Stomach (tissue), 8 donors: ENCODE measurements at regions not wholly inside any gene's neighbourhood (a gene's known extent, or its start where the extent isn't known, plus 50 kb on each side); places are given as distances from the start of the nearest gene placed in this dataset.

Experiments
- DNase-seq, 2 donors: peaks; one replicate each; pipeline versions ENCODE4 v3.0.0 to v3.0.0-alpha.2; 2013 to 2019
- H3K27ac ChIP-seq, 5 donors: fragments of 200-600 bp in 4 of 5; sonication (generic) in 4 of 5; one replicate each; pipeline ENCODE4 v1.5.1; 2013 to 2019; ENCODE audit warnings: mild to moderate bottlenecking in 1 of 5, moderate library complexity in 1 of 5
- H3K27me3 ChIP-seq, 3 donors: fragments of 200-600 bp; sonication (generic); one replicate each; pipeline ENCODE4 v1.5.1; 2017 to 2019; ENCODE audit warnings: mixed run types in 1 of 3
- H3K36me3 ChIP-seq, 4 donors: fragments of 200-600 bp; sonication (generic); 1 replicate in 3 of 4; 2 replicates in 1 of 4; pipeline ENCODE4 v1.5.1; 2016 to 2019
- H3K4me1 ChIP-seq, 4 donors: fragments of 200-600 bp; sonication (generic); one replicate each; pipeline ENCODE4 v1.5.1; 2016 to 2019
- H3K4me3 ChIP-seq, 4 donors: fragments of 200-600 bp; sonication (generic) in 3 of 4; one replicate each; pipeline ENCODE4 v1.5.1; 2016 to 2019; ENCODE audit warnings: mild to moderate bottlenecking in 1 of 4
- H3K9me3 ChIP-seq, 4 donors: fragments of 200-600 bp; sonication (generic); one replicate each; pipeline ENCODE4 v1.5.1; 2016 to 2019
- CTCF ChIP-seq, 7 experiments: fragments of 450-650 bp in 4 of 7; fragments of 200-600 bp in 3 of 7; sonication (generic) in 3 of 7; IDR thresholded peaks; one replicate each; pipeline ENCODE4 v1.5.1; 2016 to 2019; ENCODE audit warnings: antibody characterized with exemption in 7 of 7, control low read depth in 2 of 7, mild to moderate bottlenecking in 1 of 7
- EP300 ChIP-seq: sonication (generic); formaldehyde crosslinking; IDR thresholded peaks from one replicate; pipeline ENCODE4 v1.6.1; 2017; ENCODE audit warnings: antibody characterized with exemption
- POLR2A ChIP-seq, 4 donors: fragments of 450-650 bp; IDR thresholded peaks; one replicate each; pipeline ENCODE4 v1.6.1; 2016; ENCODE audit warnings: antibody characterized with exemption in 4 of 4, control low read depth in 2 of 4, mild to moderate bottlenecking in 1 of 4, moderate library complexity in 1 of 4
- POLR2AphosphoS5 ChIP-seq, 3 donors: sonication (generic); formaldehyde crosslinking; IDR thresholded peaks; one replicate each; pipeline ENCODE4 v1.6.1; 2016; ENCODE audit warnings: antibody characterized with exemption in 3 of 3
- WGBS, 5 donors: extraction: QIAGEN DNeasy Blood & Tissue Kit in 3 of 5; methylation state at CpG; one replicate each; pipeline versions ENCODE4 v1.1.5 to v1.1.7; 2013 to 2018; 5-methylcytosine and 5-hydroxymethylcytosine counted together
- intact Hi-C: fragments of 100-400 bp; cut with DNase I; formaldehyde crosslinking; loops from one replicate; pipeline ENCODE4 v1.15.1; 2023; ENCODE audit warnings: low total_unique reads
- donor health status: healthy with polysubstance abuse.
- donor health status: Bipolar disorder and iron deficiency.
- donor health status: healthy.

- H3K36me3 ChIP-seq: no peaks in the 10 kb centered on the region
- 94 to 100% (median 97%) methylated on average over 2 of the region's 2 CpGs for WGBS, 5 donors
- intact Hi-C loops: no loop called here
- H3K27me3 ChIP-seq: no peaks in the 10 kb centered on the region
- no peaks in the 10 kb centered on the region for H3K4me1 ChIP-seq
- no peaks in the 10 kb centered on the region for H3K9me3 ChIP-seq
- DNase-seq: no peak
- H3K4me3 ChIP-seq: no peak overlapping the region
- no peak overlapping the region for H3K27ac ChIP-seq
- TF ChIP-seq EP300 (no peak), POLR2A (IDR thresholded peaks at IDR 0.05) (no peak), POLR2AphosphoS5 (IDR thresholded peaks at IDR 0.05) (no peak), CTCF (IDR thresholded peaks at IDR 0.05) (no peak)
Measured at GRCh38 chr10:60613434-60613833, 164.8 kb upstream of the CDK1 start.

DNA sequence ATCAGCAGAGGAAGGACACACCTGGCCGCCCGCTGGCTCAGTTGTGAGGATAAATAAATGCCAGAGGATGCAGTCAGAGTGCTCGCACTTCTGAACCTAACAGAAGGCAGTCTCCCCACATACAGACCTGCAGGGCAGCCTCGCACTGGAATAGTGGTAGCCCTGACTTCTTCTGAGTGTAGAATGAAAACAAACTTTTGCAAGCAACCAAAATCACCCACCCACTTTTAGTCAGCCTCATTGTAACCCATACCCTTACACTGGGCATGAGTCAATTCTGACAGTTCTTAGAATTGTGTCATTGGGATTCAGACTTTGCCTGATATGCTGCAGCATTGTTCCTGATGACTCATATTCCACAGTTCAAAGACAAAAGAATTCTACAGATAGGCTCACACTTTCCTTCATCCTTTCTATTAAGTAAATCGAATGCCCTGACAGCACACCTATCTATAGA is 167.0 kb upstream of the CDK1 start:
- Histone ChIP-seq H3K27me3 (no peaks in the 10 kb centered on the region), H3K9me3 (no peaks in the 10 kb centered on the region), H3K4me1 (no peaks in the 10 kb centered on the region), H3K4me3 (no peak overlapping the region), H3K27ac (no peak overlapping the region), H3K36me3 (no peaks in the 10 kb centered on the region)
- WGBS, 5 donors: 65 to 86% (median 78%) methylated on average over 5 of the region's 5 CpGs
- peak in 1 of 2 donors; percentile 17 for DNase-seq
- intact Hi-C loops: no loop called here
- TF ChIP-seq POLR2A (IDR thresholded peaks at IDR 0.05): no peak
- TF ChIP-seq CTCF (IDR thresholded peaks at IDR 0.05): no peak
- no peak for TF ChIP-seq EP300
- TF ChIP-seq POLR2AphosphoS5 (IDR thresholded peaks at IDR 0.05): no peak

DNA sequence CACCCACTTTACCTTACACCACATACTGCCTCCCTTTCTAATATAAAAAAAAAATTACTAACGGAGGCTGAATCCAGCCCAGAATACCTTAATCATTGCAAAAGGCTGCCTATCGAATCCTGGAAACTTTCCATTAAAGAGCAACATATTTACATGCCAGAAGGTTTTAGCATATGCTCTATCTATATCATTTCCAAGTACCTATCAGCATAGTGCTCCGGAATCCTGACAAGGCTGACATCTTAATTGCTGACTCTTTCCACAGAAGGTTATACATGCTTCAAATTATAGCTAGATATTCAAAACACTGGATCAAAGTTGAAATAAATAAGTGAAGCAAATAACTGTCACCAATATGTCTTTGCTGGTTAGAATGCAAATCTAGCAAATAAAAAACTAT is 170.9 kb upstream of the CDK1 start:
- WGBS, 5 donors: 83 to 89% (median 86%) methylated on average over 3 of the region's 3 CpGs
- Histone ChIP-seq H3K27ac (no peak overlapping the region), H3K4me1 (no peaks in the 10 kb centered on the region), H3K4me3 (no peak overlapping the region), H3K27me3 (no peaks in the 10 kb centered on the region), H3K9me3 (no peaks in the 10 kb centered on the region), H3K36me3 (no peaks in the 10 kb centered on the region)
- TF ChIP-seq EP300 (no peak), POLR2A (IDR thresholded peaks at IDR 0.05) (no peak), CTCF (IDR thresholded peaks at IDR 0.05) (no peak), POLR2AphosphoS5 (IDR thresholded peaks at IDR 0.05) (no peak)
- intact Hi-C loops: no loop called here
- no peak for DNase-seq

GRCh38 chr10:60606343-60607080 is 171.8 kb upstream of the CDK1 start:
- 50 to 65% (median 61%) methylated on average over 2 of the region's 2 CpGs for WGBS, 5 donors
- TF ChIP-seq EP300 (no peak), CTCF (IDR thresholded peaks at IDR 0.05) (no peak), POLR2AphosphoS5 (IDR thresholded peaks at IDR 0.05) (no peak), POLR2A (IDR thresholded peaks at IDR 0.05) (no peak)
- no peaks in the 10 kb centered on the region for H3K9me3 ChIP-seq
- no peak overlapping the region for H3K27ac ChIP-seq
- intact Hi-C loops: no loop called here
- H3K4me3 ChIP-seq: no peak overlapping the region
- peak in 1 of 2 donors; percentile 16 for DNase-seq
- no peaks in the 10 kb centered on the region for H3K27me3 ChIP-seq
- H3K36me3 ChIP-seq: no peaks in the 10 kb centered on the region
- no peaks in the 10 kb centered on the region for H3K4me1 ChIP-seq
